Endodermal cell (in vitro differentiated cells): ENCODE measurements at regions not wholly inside any gene's neighbourhood (a gene's known extent, or its start where the extent isn't known, plus 50 kb on each side); places are given as distances from the start of the nearest gene placed in this dataset.

Experiments used
- DNase-seq: peaks from one replicate; pipeline ENCODE4 v3.0.0-alpha.2; 2017
- H3K27ac ChIP-seq: 2 replicates; pipeline ENCODE4 v1.5.1; 2013; ENCODE audit warnings: mild to moderate bottlenecking, low read depth, low read length, moderate library complexity
- H3K27me3 ChIP-seq: 2 replicates; pipeline ENCODE4 v1.6.1; 2013; ENCODE audit warnings: mild to moderate bottlenecking, low read length, moderate library complexity; ENCODE audit not compliant: insufficient read depth, control insufficient read depth, poor library complexity, severe bottlenecking
- H3K36me3 ChIP-seq: 2 replicates; pipeline ENCODE4 v1.7.0; 2013; ENCODE audit warnings: mild to moderate bottlenecking, low read length, moderate library complexity; ENCODE audit not compliant: control insufficient read depth, insufficient read depth
- H3K4me1 ChIP-seq: one replicate; pipeline ENCODE4 v1.7.0; 2013; ENCODE audit warnings: low read length; ENCODE audit not compliant: control insufficient read depth, insufficient read depth
- H3K4me3 ChIP-seq: 2 replicates; pipeline ENCODE4 v1.5.1; 2013; ENCODE audit warnings: mild to moderate bottlenecking, low read length, moderate library complexity
- H3K9ac ChIP-seq: 2 replicates; pipeline ENCODE4 v1.6.1; 2013; ENCODE audit warnings: mild to moderate bottlenecking, low read length, moderate library complexity; ENCODE audit not compliant: poor library complexity, severe bottlenecking; ENCODE audit errors: extremely low read depth
- H3K9me3 ChIP-seq: 2 replicates; pipeline ENCODE4 v1.6.1; 2013; ENCODE audit warnings: mild to moderate bottlenecking, low read length, moderate library complexity; ENCODE audit not compliant: control insufficient read depth
- H3K27ac Mint-ChIP-seq: 2 replicates; pipeline ENCODE4 v1.8.0; 2020; ENCODE audit warnings: mixed read lengths
- H3K27me3 Mint-ChIP-seq: 2 replicates; pipeline ENCODE4 v1.8.0; 2021; ENCODE audit warnings: mild to moderate bottlenecking, mixed read lengths; ENCODE audit not compliant: insufficient read depth
- H3K36me3 Mint-ChIP-seq: 2 replicates; pipeline ENCODE4 v1.8.0; 2020; ENCODE audit warnings: low read depth, mixed read lengths
- H3K4me1 Mint-ChIP-seq: 2 replicates; pipeline ENCODE4 v1.8.0; 2020; ENCODE audit warnings: mixed read lengths
- H3K4me3 Mint-ChIP-seq: 2 replicates; pipeline ENCODE4 v1.8.0; 2020; ENCODE audit warnings: mild to moderate bottlenecking, moderate library complexity, mixed read lengths
- H3K9me3 Mint-ChIP-seq: 2 replicates; pipeline ENCODE4 v1.8.0; 2020; ENCODE audit warnings: mild to moderate bottlenecking, mixed read lengths
- CTCF ChIP-seq: fragments of 200-600 bp; sonication (generic); conservative IDR thresholded peaks from 2 replicates; pipeline ENCODE4 v1.5.0; 2021; ENCODE audit warnings: antibody characterized with exemption, mild to moderate bottlenecking
- WGBS, 2 experiments: methylation state at CpG; one replicate each; pipeline versions ENCODE4 v1.1.5 to v1.1.7; 2013; ENCODE audit warnings: missing lambda C conversion rate in 2 of 2, mixed read lengths in 1 of 2; ENCODE audit not compliant: insufficient coverage in 1 of 2, insufficient read length in 1 of 2; 5-methylcytosine and 5-hydroxymethylcytosine counted together

- H3K27me3 ChIP-seq, result no peaks in the 10 kb centered on the region
- H3K4me1 ChIP-seq, result no peaks in the 10 kb centered on the region
- Mint-ChIP-seq H3K27ac (no peak overlapping the region), H3K36me3 (no peaks in the 10 kb centered on the region), H3K9me3 (no peaks in the 10 kb centered on the region), H3K4me1 (no peaks in the 10 kb centered on the region), H3K4me3 (no peak overlapping the region), H3K27me3 (no peaks in the 10 kb centered on the region)
- no peak overlapping the region for H3K4me3 ChIP-seq
- H3K36me3 ChIP-seq, result no peaks in the 10 kb centered on the region
- no peak for TF ChIP-seq CTCF
- WGBS, 2 experiments, result 85 to 93% methylated on average over 1 to 2 of the region's 2 CpGs
- no peaks in the 10 kb centered on the region for H3K9me3 ChIP-seq
- DNase-seq, result no peak
- H3K27ac ChIP-seq, result no peak overlapping the region
- H3K9ac ChIP-seq, result no peak overlapping the region
Observed at GRCh38 chr4:129261584-129261983, 165.6 kb downstream of the C4orf33 start.

GRCh38 chr4:129264008-129264657 is 168.2 kb downstream of the C4orf33 start:
- DNase-seq, result no peak
- no peaks in the 10 kb centered on the region for H3K36me3 Mint-ChIP-seq
- no peak for TF ChIP-seq CTCF
- Histone ChIP-seq H3K4me3 (no peak overlapping the region), H3K27me3 (no peaks in the 10 kb centered on the region), H3K36me3 (no peaks in the 10 kb centered on the region), H3K27ac (no peak overlapping the region), H3K9ac (no peak overlapping the region), H3K4me1 (no peaks in the 10 kb centered on the region), H3K9me3 (no peaks in the 10 kb centered on the region)
- WGBS, 2 experiments, result 94 to 100% methylated on average over 1 of the region's 1 CpG
- H3K27ac Mint-ChIP-seq, result no peak overlapping the region
- H3K27me3 Mint-ChIP-seq, result no peaks in the 10 kb centered on the region
- no peaks in the 10 kb centered on the region for H3K9me3 Mint-ChIP-seq
- H3K4me3 Mint-ChIP-seq, result no peak overlapping the region
- no peaks in the 10 kb centered on the region for H3K4me1 Mint-ChIP-seq

- no peak for DNase-seq
- no peak overlapping the region for H3K27ac Mint-ChIP-seq
- no peak for TF ChIP-seq CTCF
- H3K4me3 ChIP-seq, result no peak overlapping the region
- H3K27me3 ChIP-seq, result no peaks in the 10 kb centered on the region
- H3K27ac ChIP-seq, result no peak overlapping the region
- no peaks in the 10 kb centered on the region for H3K27me3 Mint-ChIP-seq
- WGBS, 2 experiments, result 36 to 38% methylated on average over 1 of the region's 1 CpG
- H3K4me1 ChIP-seq, result no peaks in the 10 kb centered on the region
- H3K4me1 Mint-ChIP-seq, result no peaks in the 10 kb centered on the region
- no peaks in the 10 kb centered on the region for H3K36me3 Mint-ChIP-seq
- H3K36me3 ChIP-seq, result no peaks in the 10 kb centered on the region
- H3K9me3 Mint-ChIP-seq, result no peaks in the 10 kb centered on the region
- H3K9ac ChIP-seq, result no peak overlapping the region
- no peaks in the 10 kb centered on the region for H3K9me3 ChIP-seq
- no peak overlapping the region for H3K4me3 Mint-ChIP-seq
Observed at GRCh38 chr4:129278868-129279267, 182.9 kb downstream of the C4orf33 start.
